ENCODE measurements at regions not wholly inside any gene's neighbourhood (a gene's known extent, or its start where the extent isn't known, plus 50 kb on each side); places are given as distances from the start of the nearest gene placed in this dataset.

GRCh38 chr7:130966246-130967009 is 232.4 kb upstream of the KLF14 start:
- Histone ChIP-seq H3K79me2 (ENCODE audit: control insufficient read depth, insufficient read depth, low read length) (no peaks in the 10 kb centered on the region), H3K9me1 (ENCODE audit: control insufficient read depth, extremely low read depth, insufficient read depth, low read length) (no peaks in the 10 kb centered on the region), H3K36me3 (ENCODE audit: control insufficient read depth in 2 of 2, extremely low read depth in 1 of 2, insufficient read depth in 2 of 2, low read length in 2 of 2) (no peaks in the 10 kb centered on the region), H3K27me3 (ENCODE audit: control insufficient read depth, extremely low read depth, insufficient read depth, low read length) (no peaks in the 10 kb centered on the region), H3K4me2 (ENCODE audit: control insufficient read depth, extremely low read depth, insufficient read depth, low read depth, low read length) (no peak overlapping the region), H3K4me1 (ENCODE audit: control insufficient read depth, extremely low read depth, insufficient read depth, low read length) (peaks cover 13% of the 10 kb centered on the region), H4K20me1 (ENCODE audit: control insufficient read depth, extremely low read depth, insufficient read depth, low read length) (no peaks in the 10 kb centered on the region), H3K4me3 (ENCODE audit: control insufficient read depth in 2 of 3, extremely low read depth in 1 of 3, insufficient read depth in 2 of 3, low read depth in 1 of 3, low read length in 3 of 3) (no peak overlapping the region), H2AFZ (ENCODE audit: control insufficient read depth, low read length) (no peak overlapping the region), H3K27ac (ENCODE audit: control insufficient read depth, insufficient read depth, low read length) (no peak overlapping the region), H3K9ac (ENCODE audit: control insufficient read depth, extremely low read depth, insufficient read depth, low read length) (no peak overlapping the region), H3K9me3 (ENCODE audit: control insufficient read depth, low read depth, low read length) (no peaks in the 10 kb centered on the region)
- dilution Hi-C loops (cut with MboI; ENCODE audit: extremely low pct_ligation_motif_present, low sequenced_read_pairs) = no loop called here
- DNase-seq (ENCODE audit: low read depth, low spot score) (no peak), FAIRE-seq (no peak)
- TF ChIP-seq, protein P1, sequence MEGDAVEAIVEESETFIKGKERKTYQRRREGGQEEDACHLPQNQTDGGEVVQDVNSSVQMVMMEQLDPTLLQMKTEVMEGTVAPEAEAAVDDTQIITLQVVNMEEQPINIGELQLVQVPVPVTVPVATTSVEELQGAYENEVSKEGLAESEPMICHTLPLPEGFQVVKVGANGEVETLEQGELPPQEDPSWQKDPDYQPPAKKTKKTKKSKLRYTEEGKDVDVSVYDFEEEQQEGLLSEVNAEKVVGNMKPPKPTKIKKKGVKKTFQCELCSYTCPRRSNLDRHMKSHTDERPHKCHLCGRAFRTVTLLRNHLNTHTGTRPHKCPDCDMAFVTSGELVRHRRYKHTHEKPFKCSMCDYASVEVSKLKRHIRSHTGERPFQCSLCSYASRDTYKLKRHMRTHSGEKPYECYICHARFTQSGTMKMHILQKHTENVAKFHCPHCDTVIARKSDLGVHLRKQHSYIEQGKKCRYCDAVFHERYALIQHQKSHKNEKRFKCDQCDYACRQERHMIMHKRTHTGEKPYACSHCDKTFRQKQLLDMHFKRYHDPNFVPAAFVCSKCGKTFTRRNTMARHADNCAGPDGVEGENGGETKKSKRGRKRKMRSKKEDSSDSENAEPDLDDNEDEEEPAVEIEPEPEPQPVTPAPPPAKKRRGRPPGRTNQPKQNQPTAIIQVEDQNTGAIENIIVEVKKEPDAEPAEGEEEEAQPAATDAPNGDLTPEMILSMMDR (optimal IDR thresholded peaks at IDR 0.05 in 1 of 3, IDR thresholded peaks at IDR 0.05 in 1 of 3, conservative IDR thresholded peaks at IDR 0.05 in 1 of 3; ENCODE audit: extremely low read depth in 1 of 3, insufficient read depth in 2 of 3, low read length in 3 of 3) = no peak
- TF ChIP-seq EZH2 (IDR thresholded peaks at IDR 0.05; ENCODE audit: low read length) = no peak

DNA sequence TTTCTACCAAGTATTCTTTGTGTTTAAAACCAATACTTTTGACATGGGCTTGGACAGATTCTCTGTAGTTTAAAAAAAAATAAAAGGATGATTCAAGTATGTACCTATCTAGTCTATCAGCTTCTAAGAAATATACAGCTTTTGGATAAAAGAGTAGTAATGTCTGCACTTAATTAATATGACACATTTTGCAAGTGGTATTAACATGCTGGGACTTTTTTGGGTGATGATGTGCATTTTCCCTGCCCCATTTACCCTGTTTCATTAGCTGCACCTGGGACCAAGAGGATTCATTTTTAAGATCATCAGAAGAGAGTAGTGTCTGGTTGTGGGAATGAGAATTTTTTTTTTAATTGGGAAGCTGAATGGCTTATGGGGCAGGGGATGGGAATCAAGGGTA is 236.2 kb upstream of the KLF14 start:
- Histone ChIP-seq H3K9me1 (ENCODE audit: control insufficient read depth, extremely low read depth, insufficient read depth, low read length) (no peaks in the 10 kb centered on the region), H3K4me1 (ENCODE audit: control insufficient read depth, extremely low read depth, insufficient read depth, low read length) (no peaks in the 10 kb centered on the region), H3K79me2 (ENCODE audit: control insufficient read depth, insufficient read depth, low read length) (no peaks in the 10 kb centered on the region), H3K4me3 (ENCODE audit: control insufficient read depth in 2 of 3, extremely low read depth in 1 of 3, insufficient read depth in 2 of 3, low read depth in 1 of 3, low read length in 3 of 3) (no peak overlapping the region), H3K9ac (ENCODE audit: control insufficient read depth, extremely low read depth, insufficient read depth, low read length) (no peak overlapping the region), H3K36me3 (ENCODE audit: control insufficient read depth in 2 of 2, extremely low read depth in 1 of 2, insufficient read depth in 2 of 2, low read length in 2 of 2) (no peaks in the 10 kb centered on the region), H3K9me3 (ENCODE audit: control insufficient read depth, low read depth, low read length) (no peaks in the 10 kb centered on the region), H2AFZ (ENCODE audit: control insufficient read depth, low read length) (no peak overlapping the region), H3K4me2 (ENCODE audit: control insufficient read depth, extremely low read depth, insufficient read depth, low read depth, low read length) (no peak overlapping the region), H3K27me3 (ENCODE audit: control insufficient read depth, extremely low read depth, insufficient read depth, low read length) (no peaks in the 10 kb centered on the region), H4K20me1 (ENCODE audit: control insufficient read depth, extremely low read depth, insufficient read depth, low read length) (no peaks in the 10 kb centered on the region), H3K27ac (ENCODE audit: control insufficient read depth, insufficient read depth, low read length) (no peak overlapping the region)
- FAIRE-seq (no peak), DNase-seq (ENCODE audit: low read depth, low spot score) (no peak)
- dilution Hi-C loops (cut with MboI; ENCODE audit: extremely low pct_ligation_motif_present, low sequenced_read_pairs) = no loop called here
- TF ChIP-seq, protein P1 (optimal IDR thresholded peaks at IDR 0.05 in 1 of 3, IDR thresholded peaks at IDR 0.05 in 1 of 3, conservative IDR thresholded peaks at IDR 0.05 in 1 of 3; ENCODE audit: extremely low read depth in 1 of 3, insufficient read depth in 2 of 3, low read length in 3 of 3) = no peak
- no peak for TF ChIP-seq EZH2 (IDR thresholded peaks at IDR 0.05; ENCODE audit: low read length)

All from keratinocyte (primary cell).